GM21576 (cell line): ENCODE measurements at regions not wholly inside any gene's neighbourhood (a gene's known extent, or its start where the extent isn't known, plus 50 kb on each side); places are given as distances from the start of the nearest gene placed in this dataset.
"Not testable (repeated sequence)": the region's sequence is repeated elsewhere in the genome, so short reads cannot be mapped to it uniquely, and the experiment has no call there.

Experiments used
- ATAC-seq: cut with Tn5 transposase; IDR thresholded peaks from one replicate; pipeline ENCODE4 v1.9.1; 2021; ENCODE audit warnings: mild to moderate bottlenecking, moderate library complexity; ENCODE audit not compliant: unreplicated experiment

DNA sequence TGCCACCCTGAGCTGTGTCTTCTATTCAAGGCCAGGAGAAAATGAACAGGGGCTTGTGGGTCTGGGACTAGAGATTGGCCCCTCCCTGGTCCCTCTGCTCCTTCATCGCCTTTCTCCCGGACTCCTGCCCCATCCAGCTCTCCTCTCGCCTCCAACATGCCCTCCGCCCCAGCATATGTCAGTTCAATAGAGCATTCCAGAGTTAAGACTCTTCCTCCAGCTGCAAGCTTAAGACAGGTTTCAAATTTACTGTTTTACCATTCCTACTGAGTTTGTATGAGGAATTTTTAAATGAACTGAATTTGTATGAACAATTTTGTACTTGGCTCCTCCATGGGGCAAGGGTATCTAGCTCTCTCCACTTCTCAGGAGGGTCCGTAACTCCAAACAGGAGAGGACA is 195.6 kb downstream of the TBC1D2B start:
- no peak for ATAC-seq

DNA sequence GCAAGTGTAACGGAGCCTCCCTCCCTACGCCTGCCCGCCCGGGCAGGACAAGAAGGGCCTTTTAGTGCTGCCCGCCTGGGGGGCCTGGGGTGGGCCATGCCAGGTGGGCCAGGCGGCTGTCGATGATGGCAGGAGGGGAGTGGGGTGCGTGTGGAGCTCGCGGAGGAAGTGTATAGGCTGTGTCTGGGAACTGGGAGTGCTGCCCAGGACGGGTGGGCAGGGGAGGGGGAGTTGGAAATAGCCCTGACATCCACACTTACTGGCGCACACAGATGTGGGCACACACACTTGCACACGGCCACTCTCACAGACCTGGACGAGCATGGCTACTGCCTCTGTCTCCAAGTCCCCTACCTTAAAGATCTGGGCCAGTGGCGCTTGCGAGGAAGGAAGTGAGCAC is 196.0 kb downstream of the TBC1D2B start:
- ATAC-seq = not testable (repeated sequence)

DNA sequence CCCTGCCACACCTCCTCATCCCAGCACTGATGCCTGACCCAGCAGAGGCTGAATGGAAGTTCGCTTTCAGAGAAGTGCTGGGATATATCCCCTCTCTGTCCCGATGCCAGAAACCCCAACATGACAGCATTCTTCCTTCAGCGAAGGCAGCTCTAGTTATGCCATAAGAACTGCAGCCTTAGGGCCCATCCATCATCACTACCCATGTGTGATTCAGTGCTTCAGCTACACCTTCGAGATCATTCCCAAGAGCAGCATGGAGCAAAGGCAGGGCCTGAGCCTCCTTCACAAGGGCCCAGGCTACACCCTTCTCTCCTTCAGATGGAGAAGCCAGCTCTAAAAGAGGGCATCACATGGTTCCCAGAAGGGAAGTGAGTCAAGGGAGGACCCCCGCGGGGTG is 198.0 kb downstream of the TBC1D2B start:
- not testable (repeated sequence) for ATAC-seq

DNA sequence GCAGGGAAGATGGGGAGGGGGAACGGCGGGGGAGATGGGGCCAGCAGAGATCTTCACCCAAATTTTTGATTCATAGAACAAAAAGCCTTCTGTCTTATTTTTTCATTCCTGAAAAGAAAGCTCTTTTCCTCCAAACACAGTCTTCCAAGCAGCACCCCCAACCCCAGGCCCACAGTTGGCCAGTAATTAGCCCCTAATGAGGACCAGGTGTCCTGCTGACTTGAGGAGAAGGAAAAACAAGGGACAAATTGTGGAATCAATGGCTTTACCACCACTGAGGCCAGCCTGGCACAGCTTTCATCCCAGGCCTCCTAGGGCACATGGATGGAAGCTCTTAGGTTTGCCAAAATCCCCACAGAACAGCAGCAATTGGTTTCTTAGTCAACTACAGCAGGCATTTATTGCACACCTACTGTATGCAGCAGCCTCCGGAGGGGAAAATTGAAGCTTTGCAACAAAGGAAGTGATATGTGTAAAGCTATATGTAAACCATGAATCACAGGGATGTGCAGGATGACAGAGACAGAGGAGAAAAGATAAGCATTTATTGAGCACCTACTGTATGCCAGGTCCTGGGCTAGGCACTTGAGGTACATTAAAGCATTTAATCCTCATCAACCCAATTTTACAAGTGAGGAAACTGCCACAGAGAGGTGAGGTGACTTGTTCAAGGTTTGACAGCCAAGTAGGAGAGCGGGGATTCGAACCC is 199.5 kb downstream of the TBC1D2B start:
- no peak for ATAC-seq

GRCh38 chr15:77876107-77876820 is 201.2 kb downstream of the TBC1D2B start:
- not testable (repeated sequence) for ATAC-seq

- not testable (repeated sequence) for ATAC-seq
These were observed 202.3 kb downstream of the TBC1D2B start for GRCh38 chr15:77875066-77875721.

DNA sequence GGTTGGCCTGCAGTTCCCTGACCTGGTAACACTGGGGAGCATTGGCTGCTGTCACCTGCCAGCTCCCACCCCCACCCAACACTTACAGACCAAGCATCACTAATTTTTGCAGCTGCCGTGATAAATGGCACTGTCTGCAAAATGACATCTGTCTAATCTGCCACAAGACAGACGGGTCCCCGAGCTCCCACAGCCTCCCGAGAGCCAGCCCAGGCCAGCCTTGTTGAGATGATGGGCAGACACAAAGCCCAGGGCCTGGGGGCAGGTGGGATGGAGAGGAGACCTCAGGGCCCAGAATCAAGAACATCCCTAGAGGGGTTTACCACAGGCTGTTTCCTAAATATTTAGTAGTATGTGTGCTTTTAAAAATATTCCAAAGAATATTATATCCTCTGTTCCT is 203.4 kb downstream of the TBC1D2B start:
- no peak for ATAC-seq

DNA sequence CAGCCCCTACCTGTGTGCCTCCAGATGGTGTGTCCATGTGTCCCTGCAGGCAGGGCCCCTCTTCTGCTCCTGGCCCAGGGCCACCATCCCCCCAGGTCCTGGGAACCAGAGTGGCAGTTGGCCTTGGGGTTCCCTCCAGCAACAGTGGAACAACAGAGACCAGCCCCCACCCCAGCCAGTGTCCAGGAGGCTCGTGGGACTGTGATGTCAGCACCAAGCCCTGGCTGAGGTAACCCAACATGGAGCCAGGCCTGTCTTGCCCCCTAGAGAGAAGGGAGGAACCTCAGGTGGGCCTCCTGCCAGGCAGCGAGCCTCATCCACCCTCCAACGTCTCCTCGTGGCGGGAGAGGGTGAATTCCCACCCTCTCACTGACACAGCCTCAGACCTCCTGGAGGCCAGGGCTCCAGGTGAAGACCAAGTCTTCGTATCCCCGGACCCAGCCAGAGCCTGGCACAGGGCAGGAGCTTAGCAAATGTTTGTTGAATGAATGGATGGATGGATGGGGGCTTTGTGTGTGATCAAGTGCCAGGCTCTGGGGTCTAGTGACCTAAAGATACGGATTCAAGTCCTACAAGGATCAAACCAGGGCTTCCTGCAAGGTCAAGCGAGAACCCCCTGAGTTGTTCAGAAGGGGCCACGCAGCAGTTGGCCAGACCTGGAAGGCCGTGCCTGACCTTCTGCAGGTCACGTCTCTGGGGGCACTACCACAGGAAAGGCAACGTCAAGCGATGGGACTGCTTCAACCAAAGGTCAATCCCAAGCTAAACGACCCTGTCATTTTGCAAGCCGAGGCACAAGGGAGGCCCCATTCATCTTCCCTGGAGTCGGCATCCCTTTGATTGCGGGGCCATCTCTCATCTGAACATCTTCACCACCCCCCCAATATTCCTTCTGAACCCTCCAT is 204.7 kb downstream of the TBC1D2B start:
- not testable (repeated sequence) for ATAC-seq

GRCh38 chr15:77871852-77872371 is 205.6 kb downstream of the TBC1D2B start:
- ATAC-seq = no peak

DNA sequence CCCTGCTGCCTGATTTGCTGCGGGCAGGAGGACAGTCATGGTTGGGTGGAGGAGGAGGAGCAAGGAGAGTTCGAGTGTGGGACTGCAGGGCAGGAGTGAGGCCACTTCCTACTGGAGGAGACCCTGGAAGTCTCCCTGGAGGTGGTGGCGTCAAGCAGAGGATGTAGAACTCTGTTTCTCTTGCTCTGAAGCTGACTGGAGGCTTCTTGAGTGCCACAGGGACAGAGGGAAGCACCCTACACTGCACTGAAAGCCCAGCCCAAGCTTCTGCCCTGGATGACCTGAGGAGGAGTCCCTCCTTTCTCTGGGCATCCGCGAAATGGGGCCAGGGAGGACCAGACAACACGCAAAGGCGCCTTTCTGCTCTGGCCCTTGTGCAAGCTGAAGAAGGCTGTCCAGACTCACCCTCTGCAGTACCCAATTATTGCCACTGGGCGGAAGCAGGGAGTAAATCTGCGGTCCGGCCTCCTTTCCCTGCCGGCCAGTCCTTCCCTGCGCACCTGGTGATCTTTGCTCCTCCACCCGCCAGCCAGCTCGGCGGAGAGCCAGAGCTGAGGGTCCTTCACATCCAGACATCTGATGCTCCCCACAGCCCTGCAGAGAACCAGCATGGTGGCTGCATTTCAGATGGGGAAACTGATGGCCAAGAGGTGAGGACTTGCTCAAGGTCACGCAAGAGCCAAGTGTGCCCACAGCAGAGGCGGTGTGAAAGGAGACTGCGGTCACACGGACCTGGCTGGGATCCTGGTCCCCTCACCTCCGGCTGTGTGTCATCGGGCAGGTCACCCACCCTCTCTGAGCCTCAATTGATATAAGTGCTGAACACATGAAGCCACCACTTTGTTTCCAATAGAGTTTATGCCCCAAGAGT is 207.1 kb downstream of the TBC1D2B start:
- ATAC-seq = peak; percentile 60

- no peak for ATAC-seq
These were observed 208.3 kb downstream of the TBC1D2B start for GRCh38 chr15:77869021-77869895.

DNA sequence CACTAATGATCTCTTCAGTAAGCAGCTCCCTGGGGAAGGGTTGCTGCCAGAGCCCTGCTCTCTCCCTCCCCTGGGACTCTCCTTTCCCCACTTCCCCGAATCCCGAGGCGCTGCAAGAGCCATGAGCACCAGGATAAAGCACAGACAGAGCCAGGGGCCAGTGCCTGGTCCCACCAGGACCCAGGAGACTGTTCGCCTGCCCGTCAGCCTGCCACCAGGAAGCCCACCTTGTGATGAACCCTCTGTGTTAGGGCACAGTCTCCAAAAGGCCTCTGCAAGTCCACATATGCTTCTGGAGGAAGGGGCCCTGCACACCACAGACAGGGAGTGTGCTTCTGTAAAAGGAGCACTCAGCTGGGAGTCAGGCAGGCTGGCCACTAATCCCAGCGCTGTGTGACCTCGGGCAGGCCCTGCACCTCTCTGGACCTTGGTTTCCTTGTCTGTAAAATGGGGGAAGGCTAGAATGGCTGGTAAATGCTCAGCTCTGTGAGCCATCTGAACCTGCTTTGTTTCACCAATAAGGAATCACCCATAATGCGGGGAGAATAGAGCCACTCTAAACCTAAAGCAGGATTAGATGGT is 209.4 kb downstream of the TBC1D2B start:
- ATAC-seq = not testable (repeated sequence)

GRCh38 chr15:77867266-77868047 is 210.1 kb downstream of the TBC1D2B start:
- ATAC-seq = no peak

DNA sequence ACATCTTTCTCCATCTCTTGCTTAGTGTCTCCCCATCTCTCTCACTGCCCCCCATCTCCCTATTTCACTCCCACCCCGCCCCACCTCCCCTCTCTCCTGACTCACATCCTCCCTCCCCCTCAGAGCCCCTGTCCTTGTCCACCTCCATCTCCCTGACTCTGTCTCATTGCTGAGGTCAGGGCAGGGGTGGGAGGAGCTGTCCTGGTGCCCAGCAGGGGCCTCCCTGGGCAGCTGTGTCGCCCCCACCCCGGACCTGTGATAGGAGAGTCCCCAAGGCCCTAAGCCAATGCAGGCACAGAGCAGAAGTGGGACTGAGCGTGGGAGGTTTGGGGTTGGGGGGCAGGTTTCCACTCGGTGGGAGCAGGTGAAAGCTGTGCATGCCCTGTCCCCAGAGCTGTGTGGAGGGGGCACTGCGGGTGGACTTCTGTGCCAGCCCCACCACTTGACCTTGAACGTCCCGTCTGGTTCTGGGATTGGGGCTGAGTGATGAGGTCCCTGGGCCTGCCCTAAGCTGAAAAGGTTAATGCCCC is 210.8 kb downstream of the TBC1D2B start:
- no peak for ATAC-seq

DNA sequence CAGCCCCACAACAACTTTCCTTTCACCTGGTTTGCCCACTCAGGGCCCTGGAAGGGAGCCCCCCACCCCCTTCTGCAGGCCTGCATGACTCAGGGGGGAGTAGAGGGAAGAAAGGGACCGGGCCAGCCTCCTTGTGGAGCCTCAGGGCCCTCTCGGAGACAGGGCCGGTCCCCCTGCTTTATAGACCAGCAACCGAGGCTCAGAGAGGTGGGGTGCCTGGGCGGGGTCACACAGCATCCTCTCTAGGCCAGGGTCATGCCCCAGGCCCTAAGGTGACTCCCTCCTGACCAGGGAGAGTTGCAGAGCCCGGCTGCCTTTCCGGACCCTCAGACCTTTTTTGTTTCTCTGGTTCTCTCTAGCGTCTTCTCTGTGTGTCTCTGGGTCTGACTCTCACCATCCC is 211.3 kb downstream of the TBC1D2B start:
- ATAC-seq = no peak

DNA sequence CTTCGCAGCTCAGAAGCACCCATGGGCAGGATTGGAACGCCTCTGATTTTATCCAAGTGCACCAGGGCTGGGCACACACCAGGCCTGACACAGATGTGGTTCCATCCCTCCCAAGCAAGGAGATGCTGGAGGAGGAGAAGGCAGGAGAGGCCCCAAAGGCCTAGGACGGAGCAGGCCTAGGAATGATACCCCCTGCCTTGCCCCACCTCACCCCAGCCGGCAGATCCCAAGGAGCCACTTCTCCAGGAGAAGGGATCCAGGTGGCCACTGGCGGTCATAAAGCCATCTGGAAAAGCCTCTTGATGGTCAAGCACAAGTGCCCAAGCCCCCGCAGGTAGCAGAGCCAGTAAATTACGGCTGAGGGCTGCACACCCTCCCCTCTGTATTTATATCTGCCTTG is 211.8 kb downstream of the TBC1D2B start:
- ATAC-seq = no peak

DNA sequence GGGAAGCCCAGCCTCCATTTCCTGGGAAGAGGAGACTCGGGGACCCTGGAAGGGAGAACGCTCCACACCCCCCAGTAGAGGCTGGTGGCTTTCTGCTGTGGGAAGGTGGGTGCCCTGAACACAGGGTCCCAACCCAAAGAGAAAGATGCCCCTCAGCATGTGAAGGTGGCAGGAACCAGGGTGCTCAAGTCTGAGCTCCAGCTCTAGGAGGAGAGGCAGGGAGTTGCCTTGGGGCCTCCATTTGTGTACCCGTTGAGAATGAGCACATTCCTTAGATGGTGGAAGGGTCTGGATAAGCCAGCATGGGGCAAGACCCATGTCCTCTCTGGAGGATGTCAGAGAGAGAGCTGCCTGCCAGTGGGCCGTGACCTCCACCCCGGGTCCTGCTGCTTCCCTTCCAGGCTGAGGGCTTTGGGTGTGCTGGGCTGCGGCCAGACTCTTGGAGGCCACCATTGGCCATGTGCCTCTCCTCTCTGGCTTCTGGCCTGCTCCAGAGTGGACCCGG is 212.4 kb downstream of the TBC1D2B start:
- no peak for ATAC-seq
